ENCODE measurements at regions not wholly inside any gene's neighbourhood (a gene's known extent, or its start where the extent isn't known, plus 50 kb on each side); places are given as distances from the start of the nearest gene placed in this dataset.

GRCh38 chr10:57353403-57354003, 914.2 kb downstream of the IPMK start:
- Histone ChIP-seq H3K27ac (no peak overlapping the region), H3K27me3 (no peaks in the 10 kb centered on the region), H3K9me3 (no peaks in the 10 kb centered on the region), H3K4me1 (no peaks in the 10 kb centered on the region), H3K36me3 (no peaks in the 10 kb centered on the region), H3K4me3 (no peak overlapping the region)
- intact Hi-C loops (cut with DNase I; ENCODE audit: low total_unique reads): no loop called here
- no peak for TF ChIP-seq CTCF (IDR thresholded peaks at IDR 0.05)
- no peak for DNase-seq

- Histone ChIP-seq H3K9me3 (no peaks in the 10 kb centered on the region), H3K27ac (no peak overlapping the region), H3K36me3 (no peaks in the 10 kb centered on the region), H3K4me1 (no peaks in the 10 kb centered on the region), H3K4me3 (no peak overlapping the region), H3K27me3 (no peaks in the 10 kb centered on the region)
- no peak for DNase-seq
- TF ChIP-seq CTCF (IDR thresholded peaks at IDR 0.05): no peak
- intact Hi-C loops (cut with DNase I; ENCODE audit: low total_unique reads): no loop called here
Observed at GRCh38 chr10:57351076-57351475, 916.6 kb downstream of the IPMK start.

DNA sequence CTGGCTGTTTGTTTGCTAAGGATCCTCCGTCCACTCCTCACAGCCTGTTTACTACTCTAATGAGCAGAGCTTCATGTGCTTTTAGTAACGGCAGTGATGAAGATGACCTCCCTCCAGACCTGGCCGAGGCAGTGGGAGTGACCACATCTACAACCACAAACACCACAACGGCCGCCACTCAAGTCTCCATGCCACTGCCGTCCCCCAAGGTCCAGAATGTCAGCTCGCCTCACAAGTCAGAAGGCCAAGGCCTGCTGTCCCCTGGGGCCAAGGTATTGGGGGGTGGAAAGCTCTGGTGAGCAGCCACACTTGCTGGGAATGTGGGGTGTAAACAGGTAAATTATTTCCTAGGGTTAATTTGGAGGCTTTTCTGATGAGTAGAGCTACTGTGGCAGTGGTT, 926.4 kb downstream of the IPMK start:
- H3K9me3 ChIP-seq: peaks cover 0 to 6% (median 0%) of the 10 kb centered on the region in 3 donors
- no peaks in the 10 kb centered on the region for H3K4me1 ChIP-seq
- H3K27me3 ChIP-seq: no peaks in the 10 kb centered on the region
- no peaks in the 10 kb centered on the region for H3K36me3 ChIP-seq
- no peak overlapping the region for H3K4me3 ChIP-seq
- intact Hi-C loops (cut with DNase I; ENCODE audit: low total_unique reads): no loop called here
- DNase-seq: no peak
- TF ChIP-seq CTCF (IDR thresholded peaks at IDR 0.05): no peak
- no peak overlapping the region for H3K27ac ChIP-seq

GRCh38 chr10:57338823-57339558, 928.7 kb downstream of the IPMK start:
- no peak for DNase-seq
- Histone ChIP-seq H3K9me3 (peaks cover 0 to 6% (median 0%) of the 10 kb centered on the region in 3 donors), H3K27me3 (no peaks in the 10 kb centered on the region), H3K4me1 (no peaks in the 10 kb centered on the region), H3K36me3 (no peaks in the 10 kb centered on the region), H3K4me3 (no peak overlapping the region), H3K27ac (no peak overlapping the region)
- TF ChIP-seq CTCF (IDR thresholded peaks at IDR 0.05): peak; percentile 46 to 58
- intact Hi-C loops (cut with DNase I; ENCODE audit: low total_unique reads): no loop called here

DNA sequence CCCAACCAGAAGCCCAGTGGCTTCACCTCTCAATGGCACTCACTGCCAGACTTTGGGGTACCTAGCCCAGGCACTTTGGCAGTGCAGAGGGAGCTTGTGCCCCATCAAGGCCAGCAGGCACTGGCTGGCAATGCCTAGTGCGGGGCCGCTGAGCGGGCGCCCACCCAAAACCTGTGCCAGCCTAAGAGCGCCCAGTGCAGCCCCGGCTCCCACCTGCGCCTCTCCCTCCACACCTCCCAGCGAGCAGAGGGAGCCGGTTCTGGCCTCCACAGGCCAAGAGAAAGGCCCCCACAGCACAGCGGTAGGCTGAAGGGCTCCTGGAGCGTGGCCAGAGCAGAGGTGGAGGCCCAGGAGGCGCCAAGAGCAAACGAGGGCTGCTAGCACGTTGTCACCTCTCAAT, 930.8 kb downstream of the IPMK start:
- TF ChIP-seq CTCF (IDR thresholded peaks at IDR 0.05): no peak
- no peaks in the 10 kb centered on the region for H3K9me3 ChIP-seq
- intact Hi-C loops (cut with DNase I; ENCODE audit: low total_unique reads): no loop called here
- no peaks in the 10 kb centered on the region for H3K27me3 ChIP-seq
- no peaks in the 10 kb centered on the region for H3K36me3 ChIP-seq
- H3K4me1 ChIP-seq: no peaks in the 10 kb centered on the region
- no peak for DNase-seq
- H3K4me3 ChIP-seq: no peak overlapping the region
- H3K27ac ChIP-seq: no peak overlapping the region

Measured in tibial artery (tissue), 4 donors.